ENCODE measurements at regions not wholly inside any gene's neighbourhood (a gene's known extent, or its start where the extent isn't known, plus 50 kb on each side); places are given as distances from the start of the nearest gene placed in this dataset.
A peak's percentile ranks its signal among the peaks of the same experiment; 100 is the strongest.

GRCh38 chr2:133667085-133667484 lies 98.8 kb upstream of the NCKAP5 start:
- no peak for DNase-seq (ENCODE audit: low spot score)

- DNase-seq (ENCODE audit: low spot score): no peak
Measured at GRCh38 chr2:133667968-133668367, 99.7 kb upstream of the NCKAP5 start.

GRCh38 chr2:133668547-133668946 lies 100.3 kb upstream of the NCKAP5 start:
- no peak for DNase-seq (ENCODE audit: low spot score)

- DNase-seq (ENCODE audit: low spot score): no peak
Measured at GRCh38 chr2:133673305-133673905, 105.1 kb upstream of the NCKAP5 start.

- DNase-seq (ENCODE audit: low spot score): no peak
Measured at GRCh38 chr2:133674066-133674432, 105.8 kb upstream of the NCKAP5 start.

GRCh38 chr2:133674433-133675331 lies 106.4 kb upstream of the NCKAP5 start:
- DNase-seq (ENCODE audit: low spot score): peak; percentile 91

- no peak for DNase-seq (ENCODE audit: low spot score)
Measured at GRCh38 chr2:133676392-133677130, 108.3 kb upstream of the NCKAP5 start.

- peak; percentile 24 for DNase-seq (ENCODE audit: low spot score)
Measured at GRCh38 chr2:133680343-133681049, 112.2 kb upstream of the NCKAP5 start.

GRCh38 chr2:133682347-133682746 lies 114.1 kb upstream of the NCKAP5 start:
- no peak for DNase-seq (ENCODE audit: low spot score)

- DNase-seq (ENCODE audit: low spot score): no peak
Measured at GRCh38 chr2:133682906-133683305, 114.6 kb upstream of the NCKAP5 start.

GRCh38 chr2:133685636-133686215 lies 117.5 kb upstream of the NCKAP5 start:
- no peak for DNase-seq (ENCODE audit: low spot score)

- DNase-seq (ENCODE audit: low spot score): no peak
Measured at GRCh38 chr2:133690780-133691179, 122.5 kb upstream of the NCKAP5 start.

- no peak for DNase-seq (ENCODE audit: low spot score)
Measured at GRCh38 chr2:133691336-133691735, 123.1 kb upstream of the NCKAP5 start.

- DNase-seq (ENCODE audit: low spot score): no peak
Measured at GRCh38 chr2:133705287-133705686, 137.0 kb upstream of the NCKAP5 start.

- no peak for DNase-seq (ENCODE audit: low spot score)
Measured at GRCh38 chr2:133710613-133711012, 142.3 kb upstream of the NCKAP5 start.

- DNase-seq (ENCODE audit: low spot score): no peak
Measured at GRCh38 chr2:133711201-133711600, 142.9 kb upstream of the NCKAP5 start.

- no peak for DNase-seq (ENCODE audit: low spot score)
Measured at GRCh38 chr2:133711806-133712205, 143.5 kb upstream of the NCKAP5 start.

GRCh38 chr2:133712369-133712768 lies 144.1 kb upstream of the NCKAP5 start:
- no peak for DNase-seq (ENCODE audit: low spot score)

- no peak for DNase-seq (ENCODE audit: low spot score)
Measured at GRCh38 chr2:133713049-133713580, 144.9 kb upstream of the NCKAP5 start.

- no peak for DNase-seq (ENCODE audit: low spot score)
Measured at GRCh38 chr2:133716166-133716565, 147.9 kb upstream of the NCKAP5 start.

GRCh38 chr2:133717497-133717896 lies 149.2 kb upstream of the NCKAP5 start:
- no peak for DNase-seq (ENCODE audit: low spot score)
